GM12878 (cell line): ENCODE measurements at regions not wholly inside any gene's neighbourhood (a gene's known extent, or its start where the extent isn't known, plus 50 kb on each side); places are given as distances from the start of the nearest gene placed in this dataset.

Experiments
- ATAC-seq: fragments of 200-7000 bp; cut with Tn5 transposase; 3 replicates; pipeline ENCODE4 v1.9.1; 2020; ENCODE audit warnings: mild to moderate bottlenecking, moderate library complexity
- BruUV-seq: library from RNA; stranded (reverse); fragments of 400-500 nt; replicated peaks from 2 replicates; lab custom pipeline; 2021; lab: Mats Ljungman, UMichigan
- CTCF ChIA-PET: fragments of 300-600 bp; sonication (Branson Sonifier 250); formaldehyde crosslinking; extraction: SDS; loops from one replicate; lab custom pipeline; 2021; ENCODE audit warnings: inconsistent platforms; lab: Yijun Ruan, JAX
- POLR2A ChIA-PET: fragments of 350-600 bp; formaldehyde crosslinking; extraction: SDS; loops from one replicate; lab custom pipeline; 2021; ENCODE audit warnings: inconsistent platforms; lab: Charles Lee
- RAD21 ChIA-PET: fragments of 300-600 bp; sonication (Branson Sonifier 250); formaldehyde crosslinking; loops from one replicate; lab custom pipeline; 2023; ENCODE audit warnings: antibody characterized with exemption; ENCODE audit not compliant: unreplicated experiment; lab: Charles Lee
- SMC1A ChIA-PET: fragments of 300-600 bp; sonication (Branson Sonifier 250); formaldehyde crosslinking; loops from one replicate; lab custom pipeline; 2023; ENCODE audit not compliant: unreplicated experiment, uncharacterized antibody; lab: Charles Lee
- DNase-seq: peaks from one replicate; pipeline ENCODE4 v3.0.0-alpha.2; 2011; ENCODE audit warnings: low read depth, low spot score
- FAIRE-seq: peaks from 3 replicates; lab custom pipeline; 2011; peaks lifted over from hg19 to GRCh38; lab: Jason Lieb, UNC
- H2AFZ ChIP-seq: 2 replicates; pipeline ENCODE4 v1.6.0; 2011; ENCODE audit warnings: low read depth, low read length, control low read depth; ENCODE audit not compliant: control insufficient read depth
- H3K27ac ChIP-seq: 2 replicates; pipeline ENCODE4 v1.5.1; 2011; ENCODE audit warnings: control low read depth; ENCODE audit not compliant: control insufficient read depth, insufficient read depth
- H3K27me3 ChIP-seq, 2 experiments: replicated peaks in 1 of 2; 2 replicates each; pipeline versions ENCODE4 v1.6.0 to v1.6.1; 2011; ENCODE audit warnings: low read length in 1 of 2; ENCODE audit not compliant: control insufficient read depth in 2 of 2, insufficient read depth in 2 of 2
- H3K36me3 ChIP-seq, 2 experiments: 2 replicates each; pipeline ENCODE4 v1.5.1; 2011; ENCODE audit warnings: low read length in 1 of 2; ENCODE audit not compliant: control insufficient read depth in 2 of 2, insufficient read depth in 2 of 2
- H3K4me1 ChIP-seq: 2 replicates; pipeline ENCODE4 v1.6.1; 2011; ENCODE audit warnings: mild to moderate bottlenecking, low read length, moderate library complexity, mixed read lengths; ENCODE audit not compliant: control insufficient read depth, insufficient read depth
- H3K4me2 ChIP-seq: 2 replicates; pipeline ENCODE4 v1.6.0; 2011; ENCODE audit warnings: control low read depth; ENCODE audit not compliant: control insufficient read depth, insufficient read depth
- H3K4me3 ChIP-seq: fragments of 200-600 bp; sonication (generic); 2 replicates; pipeline ENCODE4 v1.5.1; 2016
- H3K79me2 ChIP-seq: 2 replicates; pipeline ENCODE4 v1.6.0; 2011; ENCODE audit warnings: low read length; ENCODE audit not compliant: control insufficient read depth, insufficient read depth
- H3K9ac ChIP-seq: 2 replicates; pipeline ENCODE4 v1.8.0; 2011; ENCODE audit warnings: low read length, control low read depth, mixed read lengths; ENCODE audit not compliant: control insufficient read depth, insufficient read depth
- H3K9me3 ChIP-seq: replicated peaks from 3 replicates; pipeline ENCODE4 v1.5.1; 2011; ENCODE audit warnings: mild to moderate bottlenecking, low read length; ENCODE audit not compliant: control insufficient read depth, insufficient read depth
- H4K20me1 ChIP-seq: 2 replicates; pipeline ENCODE4 v1.6.0; 2011; ENCODE audit not compliant: control insufficient read depth, insufficient read depth
- CHD1 ChIP-seq: IDR thresholded peaks from 2 replicates; pipeline ENCODE4 v1.6.1; 2012; ENCODE audit warnings: low read depth, low read length, improper control_type of control experiment
- CHD2 ChIP-seq: IDR thresholded peaks from 2 replicates; pipeline ENCODE4 v1.6.1; 2011; ENCODE audit warnings: low read depth, low read length, improper control_type of control experiment, borderline replicate concordance
- EZH2 ChIP-seq: IDR thresholded peaks from 2 replicates; pipeline ENCODE4 v1.6.1; 2012; ENCODE audit warnings: low read depth, mild to moderate bottlenecking, control low read depth, inconsistent platforms, low read length, borderline replicate concordance; ENCODE audit not compliant: control insufficient read depth
- FOXM1 ChIP-seq: IDR thresholded peaks from 2 replicates; pipeline ENCODE4 v1.6.1; 2012; ENCODE audit warnings: low read depth, mild to moderate bottlenecking, inconsistent platforms, low read length, moderate library complexity
- GATAD2B ChIP-seq: fragments of 450-650 bp; conservative IDR thresholded peaks from 2 replicates; pipeline ENCODE4 v1.6.1; 2017; ENCODE audit warnings: low read depth, mild to moderate bottlenecking, moderate library complexity
- MYC ChIP-seq: IDR thresholded peaks from 2 replicates; pipeline ENCODE4 v1.6.1; 2011; ENCODE audit warnings: mild to moderate bottlenecking, low read length, moderate library complexity, inconsistent platforms; ENCODE audit not compliant: insufficient read depth, insufficient replicate concordance, insufficient read length, severe bottlenecking
- NFYA ChIP-seq: IDR thresholded peaks from 2 replicates; pipeline ENCODE4 v1.6.1; 2011; ENCODE audit warnings: low read depth, mild to moderate bottlenecking, low read length, improper control_type of control experiment, borderline replicate concordance
- NRF1 ChIP-seq: conservative IDR thresholded peaks from 2 replicates; pipeline ENCODE4 v1.6.1; 2011; ENCODE audit warnings: mild to moderate bottlenecking, low read depth, low read length, improper control_type of control experiment
- RAD51 ChIP-seq: fragments of 450-650 bp; IDR thresholded peaks from 2 replicates; pipeline ENCODE4 v1.6.1; 2016; ENCODE audit warnings: moderate library complexity, mild to moderate bottlenecking, inconsistent platforms
- SMAD1 ChIP-seq: fragments of 450-650 bp; IDR thresholded peaks from 2 replicates; pipeline ENCODE4 v1.6.1; 2018; ENCODE audit warnings: mild to moderate bottlenecking, low read depth; ENCODE audit not compliant: partially characterized antibody
- TCF12 ChIP-seq: IDR thresholded peaks from 2 replicates; pipeline ENCODE4 v1.6.1; 2011; ENCODE audit warnings: low read depth, mild to moderate bottlenecking, low read length
- ZNF24 ChIP-seq: fragments of 450-650 bp; IDR thresholded peaks from 2 replicates; pipeline ENCODE4 v1.6.1; 2017; ENCODE audit warnings: antibody characterized with exemption, mild to moderate bottlenecking
- ZNF274 ChIP-seq: IDR thresholded peaks from one replicate; pipeline ENCODE4 v1.8.0; 2011; ENCODE audit not compliant: insufficient read length, insufficient read depth
- ZSCAN29 ChIP-seq: fragments of 450-650 bp; IDR thresholded peaks from 2 replicates; pipeline ENCODE4 v1.6.1; 2017; ENCODE audit warnings: mild to moderate bottlenecking, moderate library complexity
- WGBS: methylation state at CpG from one replicate; pipeline ENCODE4 v1.1.6; 2016; ENCODE audit warnings: low lambda C conversion rate; ENCODE audit not compliant: insufficient replicate concordance, insufficient coverage; ENCODE audit errors: missing lambda C conversion rate; 5-methylcytosine and 5-hydroxymethylcytosine counted together
- in situ Hi-C: fragments of 300-500 bp; cut with MboI; formaldehyde crosslinking; loops from 9 replicates; pipeline ENCODE4 v1.14.3; 2018; ENCODE audit warnings: mixed read lengths
- intact Hi-C: fragments of 100-400 bp; cut with micrococcal nuclease; formaldehyde crosslinking; loops from one replicate; pipeline ENCODE4 v1.14.2; 2022; ENCODE audit not compliant: unreplicated experiment
- TF ChIP-seq, protein P1 (sequence below): IDR thresholded peaks from 2 replicates; pipeline ENCODE4 v1.6.1; 2012; ENCODE audit warnings: low read depth, low read length, improper control_type of control experiment
- TF ChIP-seq, protein P2 (sequence below), 3 experiments: IDR thresholded peaks in 2 of 3; conservative IDR thresholded peaks in 1 of 3; 2 replicates each; pipeline ENCODE4 v1.5.1; 2011; ENCODE audit warnings: low read depth in 3 of 3, low read length in 3 of 3, mild to moderate bottlenecking in 3 of 3, control low read depth in 2 of 3, moderate library complexity in 2 of 3, inconsistent platforms in 1 of 3, mixed read lengths in 1 of 3; ENCODE audit not compliant: control insufficient read depth in 2 of 3, insufficient read depth in 1 of 3; ENCODE audit errors: extremely low read depth in 1 of 3
- TF ChIP-seq, protein P3 (sequence below): IDR thresholded peaks from 2 replicates; pipeline ENCODE4 v1.6.1; 2011; ENCODE audit warnings: low read depth, mild to moderate bottlenecking, low read length, moderate library complexity, borderline replicate concordance; ENCODE audit errors: extremely low read depth

DNA sequence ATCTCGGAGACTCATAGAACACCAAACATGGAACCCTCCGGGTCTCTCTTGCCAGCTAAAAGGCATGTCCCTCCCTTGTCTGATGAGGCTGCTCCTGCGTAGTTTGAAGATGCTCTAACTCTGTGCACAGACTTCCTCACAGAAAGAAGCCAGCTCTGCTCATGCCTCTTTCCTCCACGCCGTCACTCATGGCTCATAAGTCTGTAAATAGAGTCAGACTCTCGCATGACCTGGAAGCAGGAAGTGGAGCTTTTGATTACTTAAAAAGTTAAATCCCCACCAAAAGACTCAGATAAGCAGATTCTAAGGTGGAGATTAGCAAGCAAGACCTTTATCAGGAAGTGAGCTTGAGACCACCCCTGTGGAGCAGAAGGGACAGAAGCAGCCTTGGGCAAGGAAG is 171.6 kb downstream of the TRIM33 start:
- H3K4me1 ChIP-seq, result no peaks in the 10 kb centered on the region
- ATAC-seq (no peak), FAIRE-seq (no peak), DNase-seq (no peak)
- H2AFZ ChIP-seq, result no peak overlapping the region
- ChIA-PET POLR2A (no interaction called here), RAD21 (no interaction called here), SMC1A (interaction anchor here (1.4 kb wide), 1 partner anchor 22 kb away, joined by 3 read pairs; no protein-coding TSS in a partner anchor), CTCF (interaction anchor here (0.7 kb wide), 1 partner anchor 56 kb away, joined by 4 read pairs; no protein-coding TSS in a partner anchor)
- no TSS peak for BruUV-seq
- no peak overlapping the region for H3K27ac ChIP-seq
- in situ Hi-C loops (no loop called here), intact Hi-C loops (no loop called here)
- no peak overlapping the region for H3K9ac ChIP-seq
- no peaks in the 10 kb centered on the region for H3K79me2 ChIP-seq
- no peaks in the 10 kb centered on the region for H4K20me1 ChIP-seq
- H3K36me3 ChIP-seq, result no peaks in the 10 kb centered on the region
- H3K9me3 ChIP-seq, result no peaks in the 10 kb centered on the region
- H3K27me3 ChIP-seq, result 0 out of 4 replicates have a peak, but pooled peaks cover 0 to 2% of the 10 kb centered on the region in 2 experiments
- no peak overlapping the region for H3K4me3 ChIP-seq
- TF ChIP-seq RAD51 (no peak), GATAD2B (no peak), ZSCAN29 (no peak), TCF12 (no peak), CHD2 (no peak), NRF1 (no peak), MYC (no peak), FOXM1 (no peak), EZH2 (no peak), SMAD1 (no peak), CHD1 (no peak), ZNF274 (no peak), ZNF24 (no peak), NFYA (no peak)
- TF ChIP-seq, protein P1, sequence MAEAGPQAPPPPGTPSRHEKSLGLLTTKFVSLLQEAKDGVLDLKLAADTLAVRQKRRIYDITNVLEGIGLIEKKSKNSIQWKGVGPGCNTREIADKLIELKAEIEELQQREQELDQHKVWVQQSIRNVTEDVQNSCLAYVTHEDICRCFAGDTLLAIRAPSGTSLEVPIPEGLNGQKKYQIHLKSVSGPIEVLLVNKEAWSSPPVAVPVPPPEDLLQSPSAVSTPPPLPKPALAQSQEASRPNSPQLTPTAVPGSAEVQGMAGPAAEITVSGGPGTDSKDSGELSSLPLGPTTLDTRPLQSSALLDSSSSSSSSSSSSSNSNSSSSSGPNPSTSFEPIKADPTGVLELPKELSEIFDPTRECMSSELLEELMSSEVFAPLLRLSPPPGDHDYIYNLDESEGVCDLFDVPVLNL, result no peak
- TF ChIP-seq, protein P2, sequence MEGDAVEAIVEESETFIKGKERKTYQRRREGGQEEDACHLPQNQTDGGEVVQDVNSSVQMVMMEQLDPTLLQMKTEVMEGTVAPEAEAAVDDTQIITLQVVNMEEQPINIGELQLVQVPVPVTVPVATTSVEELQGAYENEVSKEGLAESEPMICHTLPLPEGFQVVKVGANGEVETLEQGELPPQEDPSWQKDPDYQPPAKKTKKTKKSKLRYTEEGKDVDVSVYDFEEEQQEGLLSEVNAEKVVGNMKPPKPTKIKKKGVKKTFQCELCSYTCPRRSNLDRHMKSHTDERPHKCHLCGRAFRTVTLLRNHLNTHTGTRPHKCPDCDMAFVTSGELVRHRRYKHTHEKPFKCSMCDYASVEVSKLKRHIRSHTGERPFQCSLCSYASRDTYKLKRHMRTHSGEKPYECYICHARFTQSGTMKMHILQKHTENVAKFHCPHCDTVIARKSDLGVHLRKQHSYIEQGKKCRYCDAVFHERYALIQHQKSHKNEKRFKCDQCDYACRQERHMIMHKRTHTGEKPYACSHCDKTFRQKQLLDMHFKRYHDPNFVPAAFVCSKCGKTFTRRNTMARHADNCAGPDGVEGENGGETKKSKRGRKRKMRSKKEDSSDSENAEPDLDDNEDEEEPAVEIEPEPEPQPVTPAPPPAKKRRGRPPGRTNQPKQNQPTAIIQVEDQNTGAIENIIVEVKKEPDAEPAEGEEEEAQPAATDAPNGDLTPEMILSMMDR (IDR thresholded peaks at IDR 0.05 in 2 of 3, conservative IDR thresholded peaks at IDR 0.05 in 1 of 3; ENCODE audit: control insufficient read depth in 2 of 3, extremely low read depth in 1 of 3, insufficient read depth in 1 of 3, low read depth in 3 of 3, low read length in 3 of 3), result no peak
- TF ChIP-seq, protein P3, sequence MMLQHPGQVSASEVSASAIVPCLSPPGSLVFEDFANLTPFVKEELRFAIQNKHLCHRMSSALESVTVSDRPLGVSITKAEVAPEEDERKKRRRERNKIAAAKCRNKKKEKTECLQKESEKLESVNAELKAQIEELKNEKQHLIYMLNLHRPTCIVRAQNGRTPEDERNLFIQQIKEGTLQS, result no peak
- no peak overlapping the region for H3K4me2 ChIP-seq
- 25% methylated on average over 6 of the region's 6 CpGs for WGBS
